ENCODE measurements at regions not wholly inside any gene's neighbourhood (a gene's known extent, or its start where the extent isn't known, plus 50 kb on each side); places are given as distances from the start of the nearest gene placed in this dataset.

DNA sequence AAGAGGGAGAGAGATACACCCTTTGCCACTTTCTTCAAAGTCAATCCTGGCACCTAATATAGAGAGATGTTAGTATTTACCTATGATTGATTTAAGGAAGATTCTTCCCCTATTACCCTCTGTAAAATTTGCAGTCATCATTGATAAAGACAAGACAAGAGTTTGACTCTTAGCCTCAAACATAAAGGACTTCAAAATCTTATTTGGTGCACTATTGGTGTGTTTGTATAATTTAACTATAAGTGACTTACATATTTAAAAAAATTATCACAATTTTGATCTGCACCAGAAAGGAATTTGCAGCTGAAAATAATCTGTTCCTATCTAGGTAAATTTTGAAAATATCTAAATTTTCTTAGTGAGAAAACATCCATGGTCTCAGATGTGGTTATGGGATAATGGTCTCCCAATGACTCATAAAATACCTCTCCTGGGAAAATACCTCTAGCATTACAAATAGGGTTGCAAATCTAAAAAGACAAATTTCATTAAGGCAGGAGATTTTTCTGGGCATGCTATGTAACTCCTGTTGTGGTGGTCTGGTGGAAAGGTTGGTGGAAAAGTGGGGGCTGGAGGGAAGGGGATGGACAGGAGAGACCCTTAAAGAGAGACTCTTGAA is 173.6 kb upstream of the MED14 start:
- Histone ChIP-seq H3K4me1 (ENCODE audit: insufficient read depth, low read length) (no peaks in the 10 kb centered on the region), H3K4me3 (ENCODE audit: low read length) (no peak overlapping the region), H3K27ac (ENCODE audit: low read depth in 1 of 2, low read length in 2 of 2) (no peak overlapping the region), H3K36me3 (ENCODE audit: insufficient read depth, low read length) (no peaks in the 10 kb centered on the region), H3K27me3 (ENCODE audit: control insufficient read depth in 1 of 2, insufficient read depth in 2 of 2, low read length in 2 of 2) (no peaks in the 10 kb centered on the region), H3K9me3 (ENCODE audit: control insufficient read depth in 1 of 2, insufficient read depth in 1 of 2, low read length in 2 of 2) (no peaks in the 10 kb centered on the region)
- H3K27me3 Mint-ChIP-seq = no peaks in the 10 kb centered on the region
- no peaks in the 10 kb centered on the region for H3K36me3 Mint-ChIP-seq (ENCODE audit: low read depth)
- no peak overlapping the region for H3K27ac Mint-ChIP-seq
- ATAC-seq (ENCODE audit: poor library complexity) = no peak
- TF ChIP-seq, protein P1, sequence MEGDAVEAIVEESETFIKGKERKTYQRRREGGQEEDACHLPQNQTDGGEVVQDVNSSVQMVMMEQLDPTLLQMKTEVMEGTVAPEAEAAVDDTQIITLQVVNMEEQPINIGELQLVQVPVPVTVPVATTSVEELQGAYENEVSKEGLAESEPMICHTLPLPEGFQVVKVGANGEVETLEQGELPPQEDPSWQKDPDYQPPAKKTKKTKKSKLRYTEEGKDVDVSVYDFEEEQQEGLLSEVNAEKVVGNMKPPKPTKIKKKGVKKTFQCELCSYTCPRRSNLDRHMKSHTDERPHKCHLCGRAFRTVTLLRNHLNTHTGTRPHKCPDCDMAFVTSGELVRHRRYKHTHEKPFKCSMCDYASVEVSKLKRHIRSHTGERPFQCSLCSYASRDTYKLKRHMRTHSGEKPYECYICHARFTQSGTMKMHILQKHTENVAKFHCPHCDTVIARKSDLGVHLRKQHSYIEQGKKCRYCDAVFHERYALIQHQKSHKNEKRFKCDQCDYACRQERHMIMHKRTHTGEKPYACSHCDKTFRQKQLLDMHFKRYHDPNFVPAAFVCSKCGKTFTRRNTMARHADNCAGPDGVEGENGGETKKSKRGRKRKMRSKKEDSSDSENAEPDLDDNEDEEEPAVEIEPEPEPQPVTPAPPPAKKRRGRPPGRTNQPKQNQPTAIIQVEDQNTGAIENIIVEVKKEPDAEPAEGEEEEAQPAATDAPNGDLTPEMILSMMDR (IDR thresholded peaks at IDR 0.05) = no peak
- no peak overlapping the region for H3K4me3 Mint-ChIP-seq
- no peaks in the 10 kb centered on the region for H3K4me1 Mint-ChIP-seq (ENCODE audit: low read depth)
- DNase-seq = no peak
- intact Hi-C loops (cut with DNase I, micrococcal nuclease) = no loop called here
- H3K9me3 Mint-ChIP-seq = no peaks in the 10 kb centered on the region
- ChIA-PET CTCF (no interaction called here), POLR2A (no interaction called here)

DNA sequence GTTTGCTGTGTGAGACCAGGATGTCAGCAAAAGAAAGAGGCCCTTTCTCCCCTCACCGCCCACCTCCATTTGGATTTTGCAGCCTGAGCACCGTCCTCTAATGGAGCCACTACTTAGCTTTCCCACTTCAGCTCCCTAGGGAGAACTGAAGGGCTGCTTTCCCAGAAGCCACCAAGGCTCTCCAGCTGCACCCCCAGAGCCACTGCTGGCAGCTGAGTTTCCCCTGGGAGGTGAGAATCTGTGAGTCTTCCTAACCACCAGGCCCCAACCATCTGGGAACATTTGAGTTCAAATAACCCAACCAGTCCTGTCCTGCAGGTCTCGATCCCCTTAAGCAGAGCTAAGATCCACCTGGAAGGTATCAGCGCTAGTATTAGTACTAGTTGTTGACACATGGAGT is 173.1 kb upstream of the USP9X start:
- Histone ChIP-seq H3K27ac (ENCODE audit: low read depth in 1 of 2, low read length in 2 of 2) (no peak overlapping the region), H3K4me1 (ENCODE audit: insufficient read depth, low read length) (no peaks in the 10 kb centered on the region), H3K36me3 (ENCODE audit: insufficient read depth, low read length) (no peaks in the 10 kb centered on the region), H3K9me3 (ENCODE audit: control insufficient read depth in 1 of 2, insufficient read depth in 1 of 2, low read length in 2 of 2) (no peaks in the 10 kb centered on the region), H3K27me3 (ENCODE audit: control insufficient read depth in 1 of 2, insufficient read depth in 2 of 2, low read length in 2 of 2) (no peaks in the 10 kb centered on the region), H3K4me3 (ENCODE audit: low read length) (no peak overlapping the region)
- H3K27ac Mint-ChIP-seq = no peak overlapping the region
- H3K9me3 Mint-ChIP-seq = no peaks in the 10 kb centered on the region
- ChIA-PET CTCF (no interaction called here), POLR2A (no interaction called here)
- TF ChIP-seq, protein P1 (IDR thresholded peaks at IDR 0.05) = no peak
- no peaks in the 10 kb centered on the region for H3K27me3 Mint-ChIP-seq
- no peaks in the 10 kb centered on the region for H3K4me1 Mint-ChIP-seq (ENCODE audit: low read depth)
- intact Hi-C loops (cut with DNase I, micrococcal nuclease) = no loop called here
- DNase-seq (no peak), ATAC-seq (ENCODE audit: poor library complexity) (no peak)
- no peak overlapping the region for H3K4me3 Mint-ChIP-seq
- no peaks in the 10 kb centered on the region for H3K36me3 Mint-ChIP-seq (ENCODE audit: low read depth)

DNA sequence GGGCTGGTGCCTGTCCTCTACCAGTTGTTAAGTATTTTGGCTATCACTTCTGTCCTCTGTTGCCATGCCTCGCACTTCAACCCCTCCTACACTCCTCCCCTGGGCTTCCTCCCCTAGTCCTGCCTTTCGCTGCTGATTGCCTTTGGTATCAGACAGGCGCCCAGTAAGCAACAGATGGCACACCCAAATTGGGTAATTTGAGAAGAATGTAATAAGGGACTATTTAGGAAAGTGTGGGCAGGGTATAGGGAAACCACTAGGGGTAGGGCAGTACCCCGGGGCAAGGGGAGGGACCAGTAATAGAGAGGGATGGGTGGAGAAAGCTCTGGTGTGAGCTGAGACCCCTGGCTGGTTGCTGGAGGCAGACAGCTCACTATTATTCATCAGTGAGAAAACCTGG is 172.7 kb upstream of the USP9X start:
- no peak for DNase-seq
- no peaks in the 10 kb centered on the region for H3K36me3 Mint-ChIP-seq (ENCODE audit: low read depth)
- Histone ChIP-seq H3K27me3 (ENCODE audit: control insufficient read depth in 1 of 2, insufficient read depth in 2 of 2, low read length in 2 of 2) (no peaks in the 10 kb centered on the region), H3K27ac (ENCODE audit: low read depth in 1 of 2, low read length in 2 of 2) (no peak overlapping the region), H3K4me3 (ENCODE audit: low read length) (no peak overlapping the region), H3K9me3 (ENCODE audit: control insufficient read depth in 1 of 2, insufficient read depth in 1 of 2, low read length in 2 of 2) (no peaks in the 10 kb centered on the region), H3K4me1 (ENCODE audit: insufficient read depth, low read length) (no peaks in the 10 kb centered on the region), H3K36me3 (ENCODE audit: insufficient read depth, low read length) (no peaks in the 10 kb centered on the region)
- TF ChIP-seq, protein P1 (IDR thresholded peaks at IDR 0.05) = no peak
- no peaks in the 10 kb centered on the region for H3K4me1 Mint-ChIP-seq (ENCODE audit: low read depth)
- ChIA-PET CTCF (no interaction called here), POLR2A (no interaction called here)
- ATAC-seq (ENCODE audit: poor library complexity) = no peak
- H3K4me3 Mint-ChIP-seq = no peak overlapping the region
- H3K27me3 Mint-ChIP-seq = no peaks in the 10 kb centered on the region
- H3K9me3 Mint-ChIP-seq = no peaks in the 10 kb centered on the region
- intact Hi-C loops (cut with DNase I, micrococcal nuclease) = no loop called here
- no peak overlapping the region for H3K27ac Mint-ChIP-seq
